H1 (cell line): ENCODE measurements at regions not wholly inside any gene's neighbourhood (a gene's known extent, or its start where the extent isn't known, plus 50 kb on each side); places are given as distances from the start of the nearest gene placed in this dataset.

ENCODE experiments used
- CTCF ChIA-PET: fragments of 300-600 bp; sonication (Branson Sonifier 250); formaldehyde crosslinking; loops from one replicate; lab custom pipeline; 2021; ENCODE audit not compliant: partially characterized antibody; lab: Charles Lee
- POLR2A ChIA-PET: fragments of 300-600 bp; sonication (Branson Sonifier 250); formaldehyde crosslinking; loops from one replicate; lab custom pipeline; 2021; ENCODE audit warnings: inconsistent platforms; ENCODE audit not compliant: partially characterized antibody; lab: Charles Lee
- DNase-seq, 2 experiments: peaks; one replicate each; pipeline versions ENCODE4 v3.0.0 to v3.0.0-alpha.2; 2010 to 2022; ENCODE audit warnings: low spot score in 2 of 2, low read depth in 1 of 2, mixed read lengths in 1 of 2
- FAIRE-seq: peaks from 2 replicates; lab custom pipeline; 2011; peaks lifted over from hg19 to GRCh38; lab: Jason Lieb, UNC
- H2AFZ ChIP-seq: 2 replicates; pipeline ENCODE4 v1.8.1; 2012; ENCODE audit warnings: low read length, inconsistent platforms
- H2AK5ac ChIP-seq: 2 replicates; pipeline ENCODE4 v1.6.1; 2013; ENCODE audit warnings: low read depth, low read length
- H2BK120ac ChIP-seq: replicated peaks from 2 replicates; pipeline ENCODE3; 2013; ENCODE audit warnings: low read depth, low read length, inconsistent platforms
- H2BK12ac ChIP-seq: 2 replicates; pipeline ENCODE4 v1.6.1; 2013; ENCODE audit warnings: low read depth, low read length
- H2BK15ac ChIP-seq: 2 replicates; pipeline ENCODE4 v1.6.1; 2013; ENCODE audit warnings: low read length
- H2BK20ac ChIP-seq: 2 replicates; pipeline ENCODE4 v1.6.1; 2013; ENCODE audit warnings: low read length
- H2BK5ac ChIP-seq: 2 replicates; pipeline ENCODE4 v1.6.1; 2013; ENCODE audit warnings: low read depth, low read length
- H3K14ac ChIP-seq: 2 replicates; pipeline ENCODE4 v1.6.1; 2013; ENCODE audit warnings: inconsistent platforms; ENCODE audit not compliant: insufficient read length
- H3K18ac ChIP-seq: 2 replicates; pipeline ENCODE4 v1.6.1; 2013; ENCODE audit warnings: low read length; ENCODE audit errors: extremely low read depth
- H3K23ac ChIP-seq: 2 replicates; pipeline ENCODE4 v1.6.1; 2013; ENCODE audit warnings: inconsistent platforms; ENCODE audit not compliant: insufficient read length
- H3K23me2 ChIP-seq: 2 replicates; pipeline ENCODE4 v1.6.1; 2013; ENCODE audit warnings: low read depth, low read length
- H3K27ac ChIP-seq: 2 replicates; pipeline ENCODE4 v1.6.1; 2011; ENCODE audit warnings: low read depth, low read length, inconsistent platforms
- H3K27me3 ChIP-seq, 4 experiments: replicated peaks in 1 of 4; 1 replicate in 1 of 4; 2 replicates in 3 of 4; pipeline versions ENCODE4 v1.6.1 to v1.8.1; 2011 to 2013; ENCODE audit warnings: low read length in 3 of 4, mild to moderate bottlenecking in 3 of 4, inconsistent platforms in 2 of 4, mixed read lengths in 2 of 4, moderate library complexity in 1 of 4; ENCODE audit not compliant: control insufficient read depth in 3 of 4, insufficient read depth in 3 of 4; ENCODE audit errors: extremely low read depth in 1 of 4
- H3K36me3 ChIP-seq, 4 experiments: 2 replicates each; pipeline versions ENCODE4 v1.6.1 to v1.8.1; 2011 to 2013; ENCODE audit warnings: mild to moderate bottlenecking in 4 of 4, low read length in 3 of 4, moderate library complexity in 2 of 4, control low read depth in 1 of 4, inconsistent platforms in 1 of 4; ENCODE audit not compliant: insufficient read depth in 4 of 4, control insufficient read depth in 2 of 4
- H3K4ac ChIP-seq: replicated peaks from 2 replicates; pipeline ENCODE3; 2013; ENCODE audit warnings: low read length, low read depth, mixed read lengths, inconsistent platforms; ENCODE audit not compliant: insufficient read length
- H3K4me1 ChIP-seq, 4 experiments: replicated peaks in 1 of 4; 1 replicate in 1 of 4; 2 replicates in 3 of 4; pipeline versions ENCODE4 v1.6.1 to v1.8.1; 2011 to 2013; ENCODE audit warnings: low read length in 3 of 4, inconsistent platforms in 2 of 4, mixed read lengths in 1 of 4; ENCODE audit not compliant: insufficient read depth in 4 of 4, control insufficient read depth in 3 of 4
- H3K4me2 ChIP-seq, 2 experiments: 2 replicates each; pipeline versions ENCODE4 v1.6.1 to v1.8.1; 2011 to 2013; ENCODE audit warnings: low read depth in 2 of 2, low read length in 2 of 2, control low read depth in 1 of 2, inconsistent platforms in 1 of 2, mild to moderate bottlenecking in 1 of 2; ENCODE audit not compliant: insufficient read depth in 1 of 2
- H3K4me3 ChIP-seq, 4 experiments: fragments of 200-600, 300-600 bp in 1 of 4; sonication (generic), shearing (Covaris generic), sonication (Bioruptor Twin) in 1 of 4; 2 replicates each; pipeline versions ENCODE4 v1.5.1 to v1.8.1; 2011 to 2016; ENCODE audit warnings: low read length in 4 of 4, low read depth in 3 of 4, control low read depth in 2 of 4, inconsistent platforms in 2 of 4, mild to moderate bottlenecking in 2 of 4, mixed read lengths in 1 of 4, moderate library complexity in 1 of 4; ENCODE audit not compliant: insufficient read depth in 2 of 4; ENCODE audit errors: extremely low read depth in 1 of 4
- H3K56ac ChIP-seq: replicated peaks from 2 replicates; pipeline ENCODE3; 2013; ENCODE audit warnings: low read depth, mild to moderate bottlenecking, mixed read lengths, low read length, inconsistent platforms; ENCODE audit not compliant: insufficient read length
- H3K79me1 ChIP-seq: 2 replicates; pipeline ENCODE4 v1.6.1; 2013; ENCODE audit warnings: low read depth, low read length, control low read depth
- H3K79me2 ChIP-seq, 2 experiments: 2 replicates each; pipeline versions ENCODE4 v1.6.1 to v1.8.1; 2012 to 2013; ENCODE audit warnings: low read length in 2 of 2, mild to moderate bottlenecking in 2 of 2, inconsistent platforms in 1 of 2; ENCODE audit not compliant: insufficient read depth in 2 of 2, control insufficient read depth in 1 of 2
- H3K9ac ChIP-seq, 4 experiments: replicated peaks in 1 of 4; 1 replicate in 1 of 4; 2 replicates in 3 of 4; pipeline versions ENCODE4 v1.6.1 to v1.8.1; 2011 to 2013; ENCODE audit warnings: low read depth in 3 of 4, low read length in 3 of 4, control low read depth in 2 of 4, mild to moderate bottlenecking in 2 of 4, moderate library complexity in 2 of 4, inconsistent platforms in 1 of 4; ENCODE audit errors: extremely low read depth in 1 of 4
- H3K9me3 ChIP-seq, 2 experiments: 2 replicates each; pipeline versions ENCODE4 v1.6.1 to v1.8.1; 2012 to 2013; ENCODE audit warnings: mild to moderate bottlenecking in 2 of 2, moderate library complexity in 2 of 2, control low read depth in 1 of 2, inconsistent platforms in 1 of 2, low read depth in 1 of 2, low read length in 1 of 2, mixed read lengths in 1 of 2; ENCODE audit not compliant: insufficient read depth in 2 of 2
- H4K20me1 ChIP-seq, 2 experiments: replicated peaks in 1 of 2; 2 replicates each; pipeline versions ENCODE3 to v1.8.1; 2011 to 2013; ENCODE audit warnings: inconsistent platforms in 2 of 2, low read length in 2 of 2, mild to moderate bottlenecking in 1 of 2; ENCODE audit not compliant: insufficient read depth in 2 of 2, control insufficient read depth in 1 of 2
- H4K5ac ChIP-seq: 2 replicates; pipeline ENCODE4 v1.6.1; 2013; ENCODE audit warnings: low read length, low read depth, mixed read lengths, inconsistent platforms; ENCODE audit not compliant: insufficient read length
- H4K8ac ChIP-seq: 2 replicates; pipeline ENCODE4 v1.8.0; 2013; ENCODE audit warnings: mild to moderate bottlenecking, moderate library complexity, low read length, inconsistent platforms; ENCODE audit not compliant: insufficient read depth; ENCODE audit errors: extremely low read depth
- H4K91ac ChIP-seq: replicated peaks from 2 replicates; pipeline ENCODE3; 2013; ENCODE audit warnings: low read length, mixed read lengths, inconsistent platforms; ENCODE audit not compliant: insufficient read length
- BRCA1 ChIP-seq: IDR thresholded peaks from 2 replicates; pipeline ENCODE4 v1.6.1; 2012; ENCODE audit warnings: low read depth, low read length, improper control_type of control experiment
- CTCF ChIP-seq, 3 experiments: IDR thresholded peaks; 1 replicate in 2 of 3; 2 replicates in 1 of 3; pipeline versions ENCODE4 v1.5.1 to v1.6.1; 2011; ENCODE audit warnings: low read length in 3 of 3, mild to moderate bottlenecking in 3 of 3, inconsistent platforms in 2 of 3, low read depth in 1 of 3, moderate library complexity in 1 of 3; ENCODE audit not compliant: insufficient read depth in 1 of 3; ENCODE audit errors: control extremely low read depth in 1 of 3
- PHF8 ChIP-seq: fragments of 200-600 bp; sonication (generic); conservative IDR thresholded peaks from 2 replicates; pipeline ENCODE4 v1.7.1; 2012; ENCODE audit warnings: low read depth, mild to moderate bottlenecking, inconsistent platforms, low read length, moderate library complexity
- SAP30 ChIP-seq: fragments of 300-600 bp; sonication (generic); IDR thresholded peaks from 2 replicates; pipeline ENCODE4 v1.7.1; 2012; ENCODE audit warnings: low read length, moderate library complexity, mild to moderate bottlenecking, inconsistent platforms; ENCODE audit not compliant: insufficient read depth, insufficient replicate concordance
- SIN3A ChIP-seq, 2 experiments: IDR thresholded peaks in 1 of 2; conservative IDR thresholded peaks in 1 of 2; 2 replicates each; pipeline ENCODE4 v1.6.1; 2011 to 2012; ENCODE audit warnings: low read length in 2 of 2, improper control_type of control experiment in 1 of 2, low read depth in 1 of 2, mild to moderate bottlenecking in 1 of 2
- USF2 ChIP-seq: IDR thresholded peaks from 2 replicates; pipeline ENCODE4 v1.6.1; 2011; ENCODE audit warnings: low read length, improper control_type of control experiment
- WGBS, 2 experiments: shearing (Covaris generic) in 1 of 2; methylation state at CpG; one replicate each; pipeline versions ENCODE4 v1.1.6 to v1.1.7; 2013 to 2015; ENCODE audit warnings: low lambda C conversion rate in 2 of 2, mixed read lengths in 2 of 2, inconsistent platforms in 1 of 2, low coverage in 1 of 2, missing lambda C conversion rate in 1 of 2; ENCODE audit not compliant: insufficient replicate concordance in 2 of 2, insufficient coverage in 1 of 2, insufficient read length in 1 of 2; ENCODE audit errors: extremely low coverage in 1 of 2, missing lambda C conversion rate in 1 of 2; 5-methylcytosine and 5-hydroxymethylcytosine counted together

GRCh38 chr10:124289851-124290795 lies 128.6 kb downstream of the OAT start:
- Histone ChIP-seq H3K9ac (no peak overlapping the region), H3K27me3 (no peaks in the 10 kb centered on the region; a peak in 1 of 7 replicates), H2BK12ac (0 out of 2 replicates have a peak overlapping the region, but pooled peaks have one; percentile 55), H4K8ac (no peak overlapping the region; the same call in 1 of the 2 replicates), H4K91ac (no peak overlapping the region), H2BK20ac (no peak overlapping the region), H2AK5ac (no peak overlapping the region), H3K4me3 (no peak overlapping the region), H3K56ac (no peak overlapping the region), H3K23me2 (no peaks in the 10 kb centered on the region), H4K20me1 (no peaks in the 10 kb centered on the region), H2BK15ac (no peak overlapping the region), H4K5ac (no peak overlapping the region), H3K79me2 (no peaks in the 10 kb centered on the region), H3K14ac (no peak overlapping the region), H2AFZ (no peak overlapping the region), H3K4me2 (no peak overlapping the region), H3K18ac (no peak overlapping the region), H3K79me1 (no peaks in the 10 kb centered on the region), H3K27ac (no peak overlapping the region), H3K36me3 (no peaks in the 10 kb centered on the region), H2BK120ac (no peak overlapping the region), H3K4ac (no peak overlapping the region), H3K9me3 (no peaks in the 10 kb centered on the region), H3K4me1 (no peaks in the 10 kb centered on the region; a peak in 1 of 7 replicates), H3K23ac (no peak overlapping the region), H2BK5ac (no peak overlapping the region)
- ChIA-PET POLR2A (interaction anchor here (1.2 kb wide), 1 partner anchor 10 kb away, joined by 5 read pairs; no protein-coding TSS in a partner anchor), CTCF (interaction anchor here (0.7 to 3.0 kb wide), 7 partner anchors 9 to 295 kb away, joined by 3 to 18 read pairs (median 3); no protein-coding TSS in a partner anchor)
- whole genome bisulfite sequencing, 2 experiments, result 83% methylated on average over 16 of the region's 18 CpGs; no CpG with 5 or more reads in 1 of the 2 experiments
- no peak for FAIRE-seq
- no peak for DNase-seq
- TF ChIP-seq SIN3A (conservative IDR thresholded peaks at IDR 0.05 in 1 of 2, IDR thresholded peaks at IDR 0.05 in 1 of 2; ENCODE audit: low read depth in 1 of 2, low read length in 2 of 2), result no peak
- TF ChIP-seq BRCA1, result no peak
- TF ChIP-seq PHF8, result no peak
- no peak for TF ChIP-seq SAP30
- TF ChIP-seq USF2, result no peak
- no peak for TF ChIP-seq CTCF (IDR thresholded peaks at IDR 0.05; ENCODE audit: control extremely low read depth in 1 of 3, insufficient read depth in 1 of 3, low read depth in 1 of 3, low read length in 3 of 3)
